NOMO-1 treated with dmso at 0.1 percent for 144 hours (cell line): ENCODE measurements at regions not wholly inside any gene's neighbourhood (a gene's known extent, or its start where the extent isn't known, plus 50 kb on each side); places are given as distances from the start of the nearest gene placed in this dataset.

Source experiments
- DNase-seq: peaks from one replicate; lab custom pipeline; 2025; ENCODE audit not compliant: unreplicated experiment; lab: John Stamatoyannopoulos, UW

DNA sequence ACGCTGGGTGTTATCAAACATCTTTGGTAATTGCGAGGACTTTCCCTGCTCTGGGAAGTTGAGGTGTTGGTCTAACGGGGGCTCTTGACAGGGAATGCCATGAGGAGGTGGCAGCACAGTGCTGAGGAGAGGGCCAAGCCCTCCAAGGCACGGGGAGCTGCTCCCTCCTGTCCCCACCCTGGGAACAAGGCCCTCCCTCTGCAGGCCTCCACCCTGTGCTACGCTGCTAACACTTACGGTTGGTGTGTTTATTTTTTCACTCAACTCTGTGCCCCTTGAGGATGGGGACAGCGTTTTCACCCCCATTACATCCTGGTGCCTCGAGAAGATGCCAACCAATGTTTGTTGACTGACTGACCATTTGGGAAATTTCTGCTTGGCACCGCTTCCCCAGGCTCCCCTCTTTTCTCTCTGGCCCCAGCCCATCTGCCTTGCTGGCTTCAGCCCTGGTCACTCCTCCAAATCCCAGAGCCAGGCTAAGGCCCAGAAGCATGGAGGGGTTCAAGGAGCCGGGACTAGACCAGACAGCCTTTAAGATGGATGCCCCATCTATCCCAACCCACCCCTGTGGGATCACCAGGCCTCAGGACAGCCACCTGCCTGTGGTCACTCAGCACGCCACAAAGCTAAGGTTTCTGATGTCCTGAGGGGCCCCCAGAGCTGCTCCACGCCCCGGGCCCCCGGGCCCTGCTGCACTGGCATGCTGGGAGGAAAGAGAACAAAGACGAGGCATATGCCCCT, 125.7 kb downstream of the BARX1 start:
- no peak for DNase-seq

DNA sequence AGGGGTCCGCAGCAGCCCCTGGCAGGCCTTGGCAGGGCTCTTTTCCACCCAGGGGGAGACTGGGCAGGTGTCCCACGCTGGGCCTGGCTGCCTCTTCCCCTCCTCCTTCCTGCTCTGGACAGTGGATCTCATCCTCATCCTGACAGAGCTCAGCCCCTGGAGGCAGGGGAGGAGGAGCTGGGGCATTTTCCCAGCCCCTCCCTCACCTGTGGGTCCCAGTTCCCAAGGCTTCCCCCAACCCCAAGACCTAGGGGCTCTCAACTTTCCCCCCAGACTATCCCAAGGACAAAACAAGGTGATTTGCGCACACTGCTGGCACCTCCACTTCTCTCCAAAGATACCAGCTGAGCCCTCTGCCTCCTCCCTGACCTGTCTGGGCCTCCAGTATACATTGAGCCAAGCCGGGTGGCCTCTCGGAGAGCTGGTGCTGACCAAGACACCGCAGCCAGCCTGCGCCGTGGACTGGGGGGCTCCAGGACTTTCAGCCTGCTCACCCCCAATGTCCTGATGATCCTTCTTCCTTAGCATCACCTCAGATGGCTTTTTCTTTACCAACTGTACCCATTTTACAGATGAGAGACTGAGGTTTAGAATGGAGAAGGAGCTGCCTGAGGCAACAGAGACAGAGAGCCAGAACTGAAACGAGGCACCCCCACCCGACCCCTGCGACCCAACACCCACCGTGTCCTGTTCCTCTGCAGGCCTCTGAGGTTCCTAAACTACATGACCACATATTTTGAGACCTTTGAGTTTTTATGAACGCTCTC, 126.6 kb downstream of the BARX1 start:
- DNase-seq: no peak

- DNase-seq: no peak
These were observed 127.4 kb downstream of the BARX1 start for GRCh38 chr9:93827545-93828330.

GRCh38 chr9:93826905-93827544, 128.1 kb downstream of the BARX1 start:
- DNase-seq: no peak

- DNase-seq: no peak
These were observed 128.9 kb downstream of the BARX1 start for GRCh38 chr9:93826209-93826608.

GRCh38 chr9:93825348-93826115, 129.6 kb downstream of the BARX1 start:
- no peak for DNase-seq

DNA sequence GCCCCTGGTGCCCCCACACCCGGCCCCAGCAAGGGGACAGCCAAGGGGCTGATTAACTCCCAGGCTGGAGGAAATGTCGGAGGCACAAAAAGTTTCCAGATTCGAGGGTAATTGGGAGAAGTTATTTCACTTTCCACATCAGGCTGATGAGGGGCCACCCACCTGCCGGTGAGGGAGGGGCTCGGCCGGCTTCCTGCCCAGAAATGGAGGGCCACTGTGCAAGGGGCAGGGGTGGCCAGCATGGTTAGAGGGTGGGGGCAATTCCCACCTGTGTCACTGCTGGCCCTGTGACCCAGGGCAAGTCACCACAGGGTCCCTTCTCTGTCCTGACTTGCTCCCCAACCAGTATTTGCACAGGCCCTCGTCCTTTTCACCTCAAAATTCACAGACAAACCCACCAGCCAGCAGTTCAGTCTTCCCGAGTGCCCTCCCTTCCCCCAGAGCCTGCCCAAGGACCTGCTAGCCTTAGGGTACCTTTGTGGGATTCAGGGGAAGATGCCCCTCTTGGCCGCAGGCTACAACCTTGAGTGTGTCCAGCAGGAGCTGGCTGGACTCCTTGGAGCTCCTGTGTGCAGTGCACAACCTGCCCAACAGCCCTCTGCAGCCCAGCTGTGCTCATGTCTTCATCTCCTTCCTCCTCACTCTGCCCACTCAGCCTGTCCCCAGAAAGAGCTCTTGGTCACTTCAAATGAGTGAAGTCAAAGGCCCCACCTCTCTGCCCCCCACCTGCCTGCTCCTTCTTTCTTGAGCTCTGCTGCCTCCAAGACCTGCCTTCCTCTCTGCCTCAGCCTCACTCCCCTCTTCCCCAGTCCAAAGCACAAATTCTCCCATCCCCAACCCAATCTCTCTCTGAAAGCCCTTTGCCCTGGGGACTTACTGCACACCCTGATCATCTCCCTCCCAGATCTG, 130.5 kb downstream of the BARX1 start:
- no peak for DNase-seq

DNA sequence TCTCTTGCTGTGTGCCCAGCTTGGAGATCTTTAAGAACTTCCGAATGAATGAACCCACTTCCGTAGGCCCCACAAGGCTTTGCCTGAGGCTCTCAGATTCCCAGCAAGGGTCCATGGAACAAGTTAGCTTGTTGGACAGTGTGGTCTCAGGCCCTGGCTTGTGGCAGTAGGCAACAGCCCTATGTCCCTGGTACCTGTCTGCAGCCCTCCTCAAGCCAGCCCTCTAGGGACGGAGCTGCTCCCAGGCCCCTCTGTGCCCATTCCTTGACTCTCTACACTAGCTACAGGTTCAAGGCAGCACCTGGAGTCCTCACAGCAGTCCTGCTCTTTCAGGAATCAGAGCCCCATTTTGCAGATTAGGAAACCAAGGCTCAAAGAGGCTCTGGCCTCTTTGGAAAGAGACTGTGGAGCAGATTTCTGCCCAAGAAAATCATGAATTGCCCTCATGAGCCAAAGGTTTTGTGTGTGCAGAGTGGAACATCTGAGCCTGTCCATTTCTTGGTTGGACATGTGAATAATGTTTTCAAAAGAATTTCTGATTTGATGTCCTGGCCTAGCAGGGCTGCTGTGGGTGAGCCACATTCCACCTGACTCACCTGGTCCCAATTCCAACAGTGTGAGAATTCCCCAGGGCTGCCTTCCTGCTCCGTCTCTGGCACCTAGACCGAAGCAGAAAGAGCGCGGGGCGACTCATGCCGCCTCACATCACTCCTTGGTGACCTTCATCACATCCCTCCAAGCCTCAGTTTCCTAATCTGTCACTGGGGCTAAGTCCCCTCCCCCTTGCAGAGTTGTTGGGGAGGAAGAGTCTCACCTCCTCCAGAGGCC, 131.7 kb downstream of the BARX1 start:
- no peak for DNase-seq

- DNase-seq: no peak
These were observed 132.9 kb downstream of the BARX1 start for GRCh38 chr9:93822229-93822628.

GRCh38 chr9:93821307-93821703, 133.8 kb downstream of the BARX1 start:
- DNase-seq: no peak

DNA sequence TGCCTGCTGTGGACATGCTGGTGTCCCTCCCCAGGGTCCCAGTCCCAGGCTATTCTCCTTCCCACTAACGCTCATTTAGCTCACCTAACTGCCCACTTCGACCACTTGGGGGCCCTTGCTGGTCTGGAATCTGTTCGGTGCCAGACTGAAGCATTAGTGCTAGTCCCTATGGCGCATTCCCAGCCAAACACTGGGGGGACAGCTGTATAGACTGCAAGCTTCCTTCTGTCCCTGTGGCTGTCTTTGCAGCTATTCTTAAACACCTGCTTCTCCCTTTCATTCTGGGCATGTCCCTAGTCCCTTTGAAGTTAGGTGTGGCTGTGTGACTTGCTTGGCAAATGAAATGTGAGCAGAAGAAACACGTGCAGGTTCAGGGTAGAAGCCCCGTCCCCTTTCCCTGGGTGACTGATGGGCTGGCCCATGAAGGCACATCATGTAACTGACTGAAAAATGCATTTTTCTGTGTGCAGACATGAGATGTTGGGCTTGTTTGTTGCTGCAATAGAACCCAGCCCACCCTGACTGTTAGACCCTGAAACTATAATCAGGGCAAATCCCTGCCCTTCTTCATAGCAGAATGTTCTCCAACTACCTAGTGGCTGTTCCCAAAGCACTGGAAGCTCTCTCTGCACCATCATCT, 134.4 kb downstream of the BARX1 start:
- DNase-seq: no peak

DNA sequence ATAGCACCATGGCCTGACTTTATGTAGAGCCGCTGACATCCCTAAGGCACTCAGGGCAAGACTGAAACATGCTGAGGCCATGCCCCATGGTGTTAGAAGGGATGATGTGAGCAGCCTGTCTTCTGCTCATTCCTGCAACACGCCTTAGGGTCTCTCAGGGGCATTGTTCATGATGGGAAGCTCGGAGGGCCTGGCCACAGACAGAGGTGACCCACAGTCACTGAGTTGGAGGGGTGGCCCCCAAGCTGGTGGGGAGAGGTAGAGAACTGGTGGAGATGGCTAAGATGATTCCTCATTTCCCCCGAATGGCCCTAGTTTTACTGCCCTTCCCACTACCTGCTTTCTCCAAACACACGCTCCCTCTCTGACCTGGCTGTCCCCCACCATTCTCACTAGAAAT, 135.2 kb downstream of the BARX1 start:
- no peak for DNase-seq

GRCh38 chr9:93818827-93819472, 136.2 kb downstream of the BARX1 start:
- DNase-seq: no peak

- no peak for DNase-seq
These were observed 136.9 kb downstream of the BARX1 start for GRCh38 chr9:93818237-93818636.

GRCh38 chr9:93815677-93816076, 139.5 kb downstream of the BARX1 start:
- no peak for DNase-seq

DNA sequence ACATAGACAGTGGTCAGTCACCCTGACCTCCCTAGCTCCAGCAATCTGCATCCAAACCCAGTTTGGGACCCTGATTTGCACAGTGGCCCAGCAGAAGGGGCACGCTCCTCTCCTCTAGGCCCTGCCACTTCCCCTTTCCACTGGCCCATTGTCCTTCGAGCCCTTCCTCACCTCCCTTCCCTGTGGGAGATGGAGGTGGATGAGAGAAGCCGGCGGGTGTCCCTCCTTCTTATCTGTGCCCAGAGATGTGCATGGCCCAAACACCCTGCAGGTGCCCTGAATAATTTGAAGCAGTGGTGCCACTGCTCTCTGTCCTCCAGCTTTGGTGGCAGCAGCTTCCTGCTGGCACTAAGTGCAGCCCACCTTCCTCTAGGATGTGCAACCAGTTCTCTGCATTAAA, 140.0 kb downstream of the BARX1 start:
- DNase-seq: no peak

DNA sequence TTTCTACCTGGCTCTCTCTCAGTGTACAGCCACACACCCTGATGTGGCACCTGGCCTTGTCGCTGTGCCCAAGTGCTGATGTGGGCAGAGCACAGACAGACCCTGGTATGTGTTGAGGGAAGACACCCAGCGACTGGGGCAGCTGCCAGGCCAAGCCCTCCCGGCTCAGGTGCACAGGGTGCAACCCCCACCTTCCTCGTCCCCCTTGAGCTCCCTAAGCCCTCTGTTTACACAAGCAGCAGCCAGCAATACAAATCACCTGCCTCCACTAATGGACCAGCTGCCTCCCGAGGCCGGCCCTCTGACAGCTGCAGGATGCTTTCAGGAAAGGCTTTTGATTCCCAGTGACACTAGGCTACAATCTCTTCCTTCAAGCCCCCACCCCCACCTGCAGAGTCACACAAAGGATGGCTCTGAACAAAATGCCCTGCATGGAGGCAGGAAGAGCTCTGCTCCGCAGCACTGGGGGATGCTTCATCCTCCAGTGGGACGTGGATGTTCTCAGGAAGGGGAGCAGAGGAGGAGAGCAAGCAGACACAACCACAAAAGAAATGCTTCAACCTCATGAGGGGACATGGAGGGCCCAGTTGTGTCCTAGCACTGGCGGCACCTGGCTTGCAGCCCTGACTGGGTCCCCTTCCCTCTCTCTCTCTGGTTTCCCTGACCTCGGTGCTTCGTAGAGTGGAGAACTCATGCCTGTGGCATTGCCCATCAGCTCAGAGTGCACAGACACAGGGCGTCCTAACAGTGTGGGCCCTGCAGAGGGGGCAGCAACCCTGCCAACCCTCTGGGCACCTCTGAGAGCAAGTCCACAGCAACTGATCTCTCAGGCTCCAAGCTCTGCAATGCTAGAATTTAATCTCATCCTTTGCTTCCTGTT, 140.8 kb downstream of the BARX1 start:
- no peak for DNase-seq
